ENCODE measurements at regions not wholly inside any gene's neighbourhood (a gene's known extent, or its start where the extent isn't known, plus 50 kb on each side); places are given as distances from the start of the nearest gene placed in this dataset.

- CTCF ChIA-PET: interaction anchor here (0.9 to 1.8 kb wide), 4 partner anchors 8 to 75 kb away, joined by 4 to 6 read pairs (median 4); no protein-coding TSS in a partner anchor
- TF ChIP-seq, protein P1, sequence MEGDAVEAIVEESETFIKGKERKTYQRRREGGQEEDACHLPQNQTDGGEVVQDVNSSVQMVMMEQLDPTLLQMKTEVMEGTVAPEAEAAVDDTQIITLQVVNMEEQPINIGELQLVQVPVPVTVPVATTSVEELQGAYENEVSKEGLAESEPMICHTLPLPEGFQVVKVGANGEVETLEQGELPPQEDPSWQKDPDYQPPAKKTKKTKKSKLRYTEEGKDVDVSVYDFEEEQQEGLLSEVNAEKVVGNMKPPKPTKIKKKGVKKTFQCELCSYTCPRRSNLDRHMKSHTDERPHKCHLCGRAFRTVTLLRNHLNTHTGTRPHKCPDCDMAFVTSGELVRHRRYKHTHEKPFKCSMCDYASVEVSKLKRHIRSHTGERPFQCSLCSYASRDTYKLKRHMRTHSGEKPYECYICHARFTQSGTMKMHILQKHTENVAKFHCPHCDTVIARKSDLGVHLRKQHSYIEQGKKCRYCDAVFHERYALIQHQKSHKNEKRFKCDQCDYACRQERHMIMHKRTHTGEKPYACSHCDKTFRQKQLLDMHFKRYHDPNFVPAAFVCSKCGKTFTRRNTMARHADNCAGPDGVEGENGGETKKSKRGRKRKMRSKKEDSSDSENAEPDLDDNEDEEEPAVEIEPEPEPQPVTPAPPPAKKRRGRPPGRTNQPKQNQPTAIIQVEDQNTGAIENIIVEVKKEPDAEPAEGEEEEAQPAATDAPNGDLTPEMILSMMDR (IDR thresholded peaks at IDR 0.05; ENCODE audit: control extremely low read depth, extremely low read depth, low read depth, missing control alignments): no peak
- peak; percentile 50 for DNase-seq (ENCODE audit: extremely low spot score)
- POLR2A ChIA-PET: no interaction called here
Observed at GRCh38 chr12:11958221-11959091, 112.3 kb upstream of the BCL2L14 start.

- DNase-seq (ENCODE audit: extremely low spot score): no peak
- POLR2A ChIA-PET: no interaction called here
- CTCF ChIA-PET: interaction anchor here (0.9 to 1.7 kb wide), 5 partner anchors 8 to 116 kb away, joined by 3 to 6 read pairs (median 4); no protein-coding TSS in a partner anchor
- TF ChIP-seq, protein P1 (IDR thresholded peaks at IDR 0.05; ENCODE audit: control extremely low read depth, extremely low read depth, low read depth, missing control alignments): no peak
Observed at GRCh38 chr12:11959117-11959823, 111.5 kb upstream of the BCL2L14 start.

GRCh38 chr12:11960646-11961045 is 110.1 kb upstream of the BCL2L14 start:
- TF ChIP-seq, protein P1 (IDR thresholded peaks at IDR 0.05; ENCODE audit: control extremely low read depth, extremely low read depth, low read depth, missing control alignments): no peak
- ChIA-PET CTCF (interaction anchor here (1.1 to 3.6 kb wide), 6 partner anchors 10 to 117 kb away, joined by 3 to 11 read pairs (median 4); no protein-coding TSS in a partner anchor), POLR2A (no interaction called here)
- no peak for DNase-seq (ENCODE audit: extremely low spot score)

DNA sequence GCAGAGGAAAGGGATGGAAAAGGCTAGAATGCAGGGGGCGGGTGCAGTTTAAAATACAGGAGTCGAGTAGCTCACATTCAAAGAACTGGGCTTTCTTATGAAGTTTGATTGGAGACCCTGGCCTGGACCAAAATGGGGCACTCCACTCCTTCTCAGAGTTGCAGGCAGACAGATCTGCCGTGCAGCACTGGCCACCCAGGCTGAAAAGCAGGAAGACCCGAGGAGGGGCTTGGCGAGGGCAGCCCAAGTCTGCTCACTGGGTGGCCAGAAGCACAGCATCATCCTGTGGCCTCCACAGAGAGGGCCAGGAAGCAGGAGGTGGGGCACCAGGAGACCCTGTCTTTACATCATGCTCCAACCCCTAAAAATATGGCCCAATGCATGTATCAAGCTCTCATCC is 109.1 kb upstream of the BCL2L14 start:
- TF ChIP-seq, protein P1 (IDR thresholded peaks at IDR 0.05; ENCODE audit: control extremely low read depth, extremely low read depth, low read depth, missing control alignments): no peak
- POLR2A ChIA-PET: no interaction called here
- CTCF ChIA-PET: interaction anchor here (0.8 to 3.6 kb wide), 4 partner anchors 11 to 71 kb away, joined by 3 to 11 read pairs (median 4); no protein-coding TSS in a partner anchor
- no peak for DNase-seq (ENCODE audit: extremely low spot score)

DNA sequence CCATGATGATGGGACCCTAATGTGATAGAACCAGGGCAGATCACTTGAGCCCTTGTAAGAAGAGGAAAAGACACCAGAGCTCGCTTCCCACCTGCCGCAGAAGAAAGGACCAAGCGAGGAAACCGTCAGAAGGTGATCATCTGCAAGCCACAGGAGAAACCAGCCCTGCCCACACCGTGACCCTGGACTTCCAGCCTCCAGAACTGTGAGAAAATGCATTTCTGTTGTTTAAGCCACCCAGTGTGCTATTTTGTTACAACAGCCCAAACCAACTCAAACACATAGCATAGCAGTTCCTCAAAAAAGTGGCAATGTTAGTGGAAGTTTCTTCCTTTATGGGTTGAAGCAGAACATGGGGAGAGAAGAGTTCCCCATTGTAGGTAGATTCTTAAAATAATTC is 107.9 kb upstream of the BCL2L14 start:
- POLR2A ChIA-PET: no interaction called here
- CTCF ChIA-PET: interaction anchor here (0.7 to 3.6 kb wide), 4 partner anchors 10 to 21 kb away, joined by 3 to 11 read pairs (median 8); no protein-coding TSS in a partner anchor
- TF ChIP-seq, protein P1 (IDR thresholded peaks at IDR 0.05; ENCODE audit: control extremely low read depth, extremely low read depth, low read depth, missing control alignments): no peak
- DNase-seq (ENCODE audit: extremely low spot score): no peak

DNA sequence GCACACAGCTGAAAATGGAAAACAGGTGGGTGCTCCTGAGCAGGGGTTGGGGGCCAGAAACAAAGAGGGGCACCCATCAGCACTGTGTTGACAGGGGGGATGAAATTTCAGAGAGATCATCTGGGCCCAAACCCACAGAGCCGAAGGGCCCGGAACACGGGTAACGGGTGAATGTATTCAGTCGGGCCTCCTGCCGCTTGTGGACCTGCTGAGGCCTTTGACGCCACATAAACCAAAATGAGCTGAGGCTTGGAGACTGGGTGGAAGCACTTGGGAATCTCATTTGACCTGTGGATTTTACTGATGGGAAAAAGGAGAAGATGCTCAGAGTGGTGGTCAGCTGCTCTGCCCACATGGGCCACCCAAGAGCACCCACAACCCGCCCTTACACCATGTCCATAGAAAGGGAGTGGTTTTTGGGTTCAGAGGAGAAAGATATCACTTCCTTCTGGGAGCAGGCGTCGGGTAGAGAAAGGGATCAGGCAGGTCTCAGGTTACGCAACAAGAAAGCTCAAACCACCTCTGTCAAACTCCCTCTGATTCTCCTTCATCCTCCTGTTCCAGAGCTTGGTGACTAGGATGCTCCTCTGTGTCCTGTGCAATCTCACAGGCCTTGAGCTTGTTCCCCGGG is 106.8 kb upstream of the BCL2L14 start:
- DNase-seq (ENCODE audit: extremely low spot score): no peak
- ChIA-PET CTCF (interaction anchor here (0.7 to 3.6 kb wide), 8 partner anchors 9 to 69 kb away, joined by 3 to 11 read pairs (median 4); no protein-coding TSS in a partner anchor), POLR2A (no interaction called here)
- TF ChIP-seq, protein P1 (IDR thresholded peaks at IDR 0.05; ENCODE audit: control extremely low read depth, extremely low read depth, low read depth, missing control alignments): no peak

Measured in GM10248 (cell line).